Natural killer cell (primary cell): ENCODE measurements at regions not wholly inside any gene's neighbourhood (a gene's known extent, or its start where the extent isn't known, plus 50 kb on each side); places are given as distances from the start of the nearest gene placed in this dataset.

Experiments used
- ATAC-seq, 3 donors: fragments of 150-1000 bp in 2 of 3; fragments of 200-7000 bp in 1 of 3; cut with Tn5 transposase; 1 replicate in 1 of 3; 2 replicates in 2 of 3; pipeline ENCODE4 v1.10.0; 2021; ENCODE audit warnings: mild to moderate bottlenecking in 2 of 3, moderate library complexity in 2 of 3
- DNase-seq, 2 donors: peaks; one replicate each; pipeline versions ENCODE4 v3.0.0 to v3.0.0-alpha.2; 2013 to 2021; ENCODE audit warnings: mixed read lengths in 1 of 2
- H3K27ac ChIP-seq: one replicate; pipeline ENCODE4 v1.5.1; 2013; ENCODE audit warnings: mild to moderate bottlenecking, low read length
- H3K27me3 ChIP-seq: one replicate; pipeline ENCODE4 v1.6.1; 2013; ENCODE audit warnings: low read length; ENCODE audit not compliant: control insufficient read depth, insufficient read depth
- H3K36me3 ChIP-seq: one replicate; pipeline ENCODE4 v1.6.1; 2013; ENCODE audit warnings: low read length; ENCODE audit not compliant: control insufficient read depth, insufficient read depth
- H3K4me1 ChIP-seq: one replicate; pipeline ENCODE4 v1.6.1; 2013; ENCODE audit warnings: low read length; ENCODE audit not compliant: control insufficient read depth, insufficient read depth
- H3K4me3 ChIP-seq: one replicate; pipeline ENCODE4 v1.5.1; 2013; ENCODE audit warnings: low read length
- H3K9me3 ChIP-seq: one replicate; pipeline ENCODE4 v1.6.1; 2013; ENCODE audit warnings: low read length; ENCODE audit not compliant: control insufficient read depth, insufficient read depth
- H3K27ac Mint-ChIP-seq, 2 donors: one replicate each; pipeline ENCODE4 v1.8.0; 2022; ENCODE audit warnings: mild to moderate bottlenecking in 2 of 2, mixed read lengths in 2 of 2, moderate library complexity in 1 of 2
- H3K27me3 Mint-ChIP-seq, 2 donors: one replicate each; pipeline ENCODE4 v1.8.0; 2022; ENCODE audit warnings: low read depth in 2 of 2, mixed read lengths in 2 of 2
- H3K36me3 Mint-ChIP-seq: one replicate; pipeline ENCODE4 v1.8.0; 2022; ENCODE audit warnings: mixed read lengths
- H3K4me1 Mint-ChIP-seq, 2 donors: one replicate each; pipeline ENCODE4 v1.8.0; 2022; ENCODE audit warnings: mixed read lengths in 2 of 2
- H3K4me3 Mint-ChIP-seq: one replicate; pipeline ENCODE4 v1.8.0; 2022; ENCODE audit warnings: mild to moderate bottlenecking, moderate library complexity, mixed read lengths
- H3K9me3 Mint-ChIP-seq, 2 donors: one replicate each; pipeline ENCODE4 v1.8.0; 2022; ENCODE audit warnings: mixed read lengths in 2 of 2
- CTCF ChIP-seq: fragments of 200-600 bp; IDR thresholded peaks from one replicate; pipeline ENCODE4 v1.8.0; 2022; ENCODE audit warnings: antibody characterized with exemption
- WGBS: methylation state at CpG from one replicate; pipeline ENCODE4 v1.1.7; 2013; ENCODE audit warnings: missing lambda C conversion rate; ENCODE audit not compliant: insufficient coverage; 5-methylcytosine and 5-hydroxymethylcytosine counted together
- intact Hi-C: fragments of 100-400 bp; cut with micrococcal nuclease; formaldehyde crosslinking; loops from one replicate; pipeline ENCODE4 v1.14.2; 2022

DNA sequence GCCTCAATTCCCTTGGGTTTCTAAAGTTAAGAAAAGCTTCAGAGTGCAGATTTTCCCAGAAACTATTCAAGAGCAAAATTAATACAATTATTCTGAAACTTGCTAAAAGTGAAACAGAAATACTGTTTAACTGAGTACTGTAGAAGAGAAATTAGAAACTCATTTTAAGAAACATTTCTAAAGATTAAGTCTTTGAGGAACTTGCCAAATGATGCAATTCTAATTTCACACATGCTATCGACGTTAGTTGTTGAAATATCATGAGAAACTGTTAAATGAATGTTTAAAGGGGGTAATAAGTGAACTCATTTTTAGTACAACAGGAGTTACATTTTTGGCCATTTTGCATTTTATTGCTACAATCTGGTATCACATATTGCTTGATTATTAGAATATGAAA lies 125.3 kb upstream of the MAOA start:
- Mint-ChIP-seq H3K4me3 (no peak overlapping the region), H3K36me3 (peaks cover 7% of the 10 kb centered on the region), H3K4me1 (no peaks in the 10 kb centered on the region), H3K27ac (no peak overlapping the region), H3K27me3 (peaks cover 5 to 27% of the 10 kb centered on the region in 2 donors), H3K9me3 (peaks cover 0 to 4% of the 10 kb centered on the region in 2 donors)
- Histone ChIP-seq H3K4me1 (no peaks in the 10 kb centered on the region), H3K27me3 (no peaks in the 10 kb centered on the region), H3K9me3 (no peaks in the 10 kb centered on the region), H3K27ac (no peak overlapping the region), H3K36me3 (no peaks in the 10 kb centered on the region), H3K4me3 (no peak overlapping the region)
- no peak for TF ChIP-seq CTCF
- ATAC-seq (no peak), DNase-seq (no peak)
- intact Hi-C loops, result no loop called here
- no CpG with 5 or more reads among the region's 2 CpGs for WGBS

GRCh38 chrX:43540318-43540717 lies 115.8 kb upstream of the MAOA start:
- H3K4me3 Mint-ChIP-seq, result no peak overlapping the region
- WGBS, result 97% methylated on average over 3 of the region's 3 CpGs

DNA sequence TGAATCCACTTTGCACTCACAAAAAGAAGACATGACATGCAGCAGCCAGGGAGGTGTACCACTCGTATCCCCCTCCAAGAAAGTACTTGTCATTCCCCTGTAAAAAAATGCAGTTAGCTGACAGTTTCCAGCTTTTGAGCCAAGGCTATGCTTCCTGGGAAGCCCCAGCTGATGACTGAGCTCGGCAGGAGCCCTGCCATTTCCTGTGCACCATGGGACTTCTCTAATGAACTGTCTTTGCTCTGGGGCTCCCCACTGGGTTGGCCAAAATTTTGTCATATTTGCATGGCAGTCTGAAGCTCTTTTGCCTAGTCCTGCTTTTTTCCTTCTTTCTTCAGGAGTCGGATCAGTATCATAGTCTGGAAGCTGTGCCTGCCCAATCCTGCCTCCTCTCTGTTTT lies 104.5 kb upstream of the MAOA start:
- H3K4me1 ChIP-seq, result no peaks in the 10 kb centered on the region
- Mint-ChIP-seq H3K27ac (no peak overlapping the region), H3K4me3 (no peak overlapping the region), H3K36me3 (no peaks in the 10 kb centered on the region), H3K4me1 (peaks cover 0 to 5% of the 10 kb centered on the region in 2 donors), H3K27me3 (peaks cover 3 to 16% of the 10 kb centered on the region in 2 donors), H3K9me3 (peaks cover 2 to 3% of the 10 kb centered on the region in 2 donors)
- no peaks in the 10 kb centered on the region for H3K36me3 ChIP-seq
- no peaks in the 10 kb centered on the region for H3K27me3 ChIP-seq
- 59% methylated on average over 3 of the region's 3 CpGs for WGBS
- H3K27ac ChIP-seq, result no peak overlapping the region
- ATAC-seq (no peak), DNase-seq (no peak)
- no peak overlapping the region for H3K4me3 ChIP-seq
- intact Hi-C loops, result no loop called here
- no peaks in the 10 kb centered on the region for H3K9me3 ChIP-seq
- no peak for TF ChIP-seq CTCF

More at GRCh38 chrX:43540318-43540717, 115.8 kb upstream of the MAOA start:
- Histone ChIP-seq H3K4me1 (no peaks in the 10 kb centered on the region), H3K36me3 (no peaks in the 10 kb centered on the region), H3K27ac (no peak overlapping the region), H3K4me3 (no peak overlapping the region), H3K27me3 (no peaks in the 10 kb centered on the region), H3K9me3 (no peaks in the 10 kb centered on the region)
- no peaks in the 10 kb centered on the region for H3K9me3 Mint-ChIP-seq
- H3K27ac Mint-ChIP-seq, result no peak overlapping the region
- H3K36me3 Mint-ChIP-seq, result no peaks in the 10 kb centered on the region
- H3K27me3 Mint-ChIP-seq, result peaks cover 0 to 16% of the 10 kb centered on the region in 2 donors
- DNase-seq (no peak), ATAC-seq (no peak)
- intact Hi-C loops, result no loop called here
- H3K4me1 Mint-ChIP-seq, result no peaks in the 10 kb centered on the region
- TF ChIP-seq CTCF, result no peak

GRCh38 chrX:43552156-43552555 lies 103.9 kb upstream of the MAOA start:
- intact Hi-C loops, result no loop called here
- H3K4me3 Mint-ChIP-seq, result no peak overlapping the region
- Histone ChIP-seq H3K36me3 (no peaks in the 10 kb centered on the region), H3K27ac (no peak overlapping the region), H3K4me3 (no peak overlapping the region), H3K4me1 (no peaks in the 10 kb centered on the region), H3K27me3 (no peaks in the 10 kb centered on the region), H3K9me3 (no peaks in the 10 kb centered on the region)
- H3K27me3 Mint-ChIP-seq, result peaks cover 3 to 18% of the 10 kb centered on the region in 2 donors
- H3K9me3 Mint-ChIP-seq, result peaks cover 2 to 3% of the 10 kb centered on the region in 2 donors
- no peaks in the 10 kb centered on the region for H3K36me3 Mint-ChIP-seq
- WGBS, result 80% methylated on average over 1 of the region's 2 CpGs
- peaks cover 0 to 5% of the 10 kb centered on the region in 2 donors for H3K4me1 Mint-ChIP-seq
- TF ChIP-seq CTCF, result no peak
- no peak overlapping the region for H3K27ac Mint-ChIP-seq
- DNase-seq (no peak), ATAC-seq (no peak)
